B cell (primary cell): ENCODE measurements at regions not wholly inside any gene's neighbourhood (a gene's known extent, or its start where the extent isn't known, plus 50 kb on each side); places are given as distances from the start of the nearest gene placed in this dataset.

Experiments
- EZH2 ChIP-seq: IDR thresholded peaks from 2 replicates; pipeline ENCODE4 v1.6.1; 2012; ENCODE audit warnings: borderline replicate concordance, low read depth, mild to moderate bottlenecking, moderate library complexity, low read length; ENCODE audit not compliant: insufficient read depth, poor library complexity, severe bottlenecking
- TF ChIP-seq, protein P1 (sequence below): fragments of 200-600 bp; IDR thresholded peaks from one replicate; pipeline ENCODE4 v1.8.0; 2022; ENCODE audit warnings: antibody characterized with exemption, mild to moderate bottlenecking

DNA sequence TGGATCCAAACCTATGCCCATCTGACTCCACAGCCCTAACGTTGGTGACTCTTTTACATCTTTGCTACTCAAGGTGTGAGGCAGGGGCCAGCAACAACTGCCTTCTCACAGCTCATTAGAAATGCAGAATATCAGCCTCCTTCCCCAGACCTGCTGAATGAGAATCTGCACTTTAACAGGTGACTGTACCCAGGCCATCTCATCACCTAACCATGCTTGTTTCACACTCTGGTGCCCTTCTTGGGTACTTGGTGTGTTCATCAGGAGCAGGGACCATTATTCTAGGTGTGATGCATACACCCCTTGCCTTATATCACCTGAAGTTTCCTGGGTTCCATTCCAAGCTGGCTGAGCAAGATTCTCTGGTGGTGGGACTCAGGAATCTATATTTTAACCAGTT lies 196.3 kb upstream of the LMCD1 start:
- TF ChIP-seq, protein P1, sequence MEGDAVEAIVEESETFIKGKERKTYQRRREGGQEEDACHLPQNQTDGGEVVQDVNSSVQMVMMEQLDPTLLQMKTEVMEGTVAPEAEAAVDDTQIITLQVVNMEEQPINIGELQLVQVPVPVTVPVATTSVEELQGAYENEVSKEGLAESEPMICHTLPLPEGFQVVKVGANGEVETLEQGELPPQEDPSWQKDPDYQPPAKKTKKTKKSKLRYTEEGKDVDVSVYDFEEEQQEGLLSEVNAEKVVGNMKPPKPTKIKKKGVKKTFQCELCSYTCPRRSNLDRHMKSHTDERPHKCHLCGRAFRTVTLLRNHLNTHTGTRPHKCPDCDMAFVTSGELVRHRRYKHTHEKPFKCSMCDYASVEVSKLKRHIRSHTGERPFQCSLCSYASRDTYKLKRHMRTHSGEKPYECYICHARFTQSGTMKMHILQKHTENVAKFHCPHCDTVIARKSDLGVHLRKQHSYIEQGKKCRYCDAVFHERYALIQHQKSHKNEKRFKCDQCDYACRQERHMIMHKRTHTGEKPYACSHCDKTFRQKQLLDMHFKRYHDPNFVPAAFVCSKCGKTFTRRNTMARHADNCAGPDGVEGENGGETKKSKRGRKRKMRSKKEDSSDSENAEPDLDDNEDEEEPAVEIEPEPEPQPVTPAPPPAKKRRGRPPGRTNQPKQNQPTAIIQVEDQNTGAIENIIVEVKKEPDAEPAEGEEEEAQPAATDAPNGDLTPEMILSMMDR = no peak
- no peak for TF ChIP-seq EZH2
